ENCODE measurements at regions not wholly inside any gene's neighbourhood (a gene's known extent, or its start where the extent isn't known, plus 50 kb on each side); places are given as distances from the start of the nearest gene placed in this dataset.

DNA sequence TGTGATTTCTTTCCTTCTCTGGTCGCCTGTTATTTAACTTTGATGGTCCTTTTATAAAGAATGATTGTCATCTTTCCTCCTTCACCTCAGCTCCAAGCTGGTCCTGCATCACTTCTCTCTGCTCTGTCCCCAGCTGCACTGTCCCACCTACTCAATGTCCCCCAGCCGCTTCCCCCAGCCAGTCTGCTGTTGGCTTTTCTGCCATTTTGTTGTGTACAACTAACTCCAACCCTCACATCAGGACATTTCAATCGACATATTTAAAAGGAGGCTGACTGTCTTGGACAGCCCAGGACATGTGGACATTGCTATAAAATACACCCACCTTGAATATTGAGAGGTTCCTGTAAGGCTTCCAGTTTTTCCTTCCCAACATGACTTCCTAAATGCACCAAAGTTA is 193.8 kb upstream of the RGMA start:
- no peak for DNase-seq (ENCODE audit: low spot score)

DNA sequence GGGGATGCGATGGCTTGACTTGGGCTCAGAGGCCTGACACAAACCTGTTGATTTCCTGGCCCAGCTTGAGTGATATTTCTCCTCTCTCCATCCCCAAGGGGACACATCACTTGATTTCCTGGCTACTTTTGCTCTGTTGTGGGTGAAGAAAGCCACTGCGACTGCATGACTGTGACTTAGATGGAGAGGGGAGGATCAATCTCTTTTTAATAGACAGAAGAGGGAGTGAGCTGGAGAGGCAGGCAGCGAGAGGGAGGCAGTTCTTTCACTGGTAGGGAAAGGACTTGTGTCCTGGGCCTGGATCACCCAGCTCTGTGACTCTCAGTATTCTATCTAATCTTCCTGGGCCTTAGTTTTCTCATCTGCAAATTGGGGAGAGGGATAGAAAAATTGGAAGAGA is 189.8 kb upstream of the RGMA start:
- DNase-seq (ENCODE audit: low spot score) = no peak

DNA sequence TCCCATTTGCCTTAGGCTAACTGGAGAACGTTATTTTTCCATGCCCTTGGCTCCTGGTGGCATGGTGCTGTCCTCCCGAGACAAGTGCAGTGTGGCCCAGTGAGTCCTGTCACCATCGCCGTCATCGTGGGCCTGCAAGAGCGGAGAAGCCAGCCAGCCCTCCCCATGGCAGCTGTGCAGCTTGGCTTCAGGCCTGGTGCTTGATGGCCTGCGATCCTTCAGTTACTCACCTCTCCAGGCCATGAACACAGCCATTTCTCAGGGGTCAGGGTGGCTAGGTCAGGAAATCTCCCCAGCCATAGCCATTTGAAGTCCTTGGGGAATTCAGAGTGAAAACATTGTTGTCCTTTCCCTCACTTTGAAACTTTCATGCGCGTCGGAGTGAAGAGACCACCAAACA is 189.0 kb upstream of the RGMA start:
- DNase-seq (ENCODE audit: low spot score) = no peak

DNA sequence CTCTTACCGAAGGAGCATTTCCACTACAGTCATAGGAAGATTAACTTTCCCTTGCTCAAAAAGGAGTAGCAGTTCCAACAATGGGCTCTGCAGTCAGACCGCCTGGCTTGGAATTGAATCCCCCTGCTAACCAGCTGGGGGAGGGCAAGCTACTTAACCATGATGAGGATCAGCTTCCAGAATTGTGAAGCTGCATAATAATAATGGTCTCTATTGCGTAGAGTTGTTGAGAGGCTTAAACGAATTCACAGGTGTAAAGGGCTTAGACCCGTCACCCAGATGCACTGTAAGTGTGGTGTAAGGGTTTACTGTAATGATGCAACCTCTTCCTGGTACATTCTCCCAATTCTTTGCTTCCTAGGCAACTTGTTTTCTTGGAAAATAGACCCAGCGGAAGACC is 185.2 kb upstream of the RGMA start:
- no peak for DNase-seq (ENCODE audit: low spot score)

DNA sequence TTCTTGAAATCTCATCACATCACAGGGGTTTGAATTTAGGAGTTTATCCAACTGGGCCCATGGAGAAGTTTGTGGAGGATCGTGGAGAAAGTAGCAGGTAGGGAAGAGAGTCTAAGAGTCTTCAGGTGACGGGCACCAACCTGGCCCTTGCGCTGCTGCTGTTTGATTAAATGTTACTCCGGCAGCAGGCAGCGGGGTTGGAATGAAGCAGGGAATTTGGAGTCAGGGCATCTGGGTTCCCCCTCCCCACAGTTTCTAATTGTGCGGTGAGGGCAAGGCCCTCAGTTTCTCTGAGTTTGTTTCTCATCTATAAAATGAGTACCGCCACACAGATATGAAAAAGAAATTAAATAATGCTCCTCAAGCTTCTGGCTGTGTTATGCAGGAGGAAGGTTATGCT is 182.9 kb upstream of the RGMA start:
- DNase-seq (ENCODE audit: low spot score) = no peak

DNA sequence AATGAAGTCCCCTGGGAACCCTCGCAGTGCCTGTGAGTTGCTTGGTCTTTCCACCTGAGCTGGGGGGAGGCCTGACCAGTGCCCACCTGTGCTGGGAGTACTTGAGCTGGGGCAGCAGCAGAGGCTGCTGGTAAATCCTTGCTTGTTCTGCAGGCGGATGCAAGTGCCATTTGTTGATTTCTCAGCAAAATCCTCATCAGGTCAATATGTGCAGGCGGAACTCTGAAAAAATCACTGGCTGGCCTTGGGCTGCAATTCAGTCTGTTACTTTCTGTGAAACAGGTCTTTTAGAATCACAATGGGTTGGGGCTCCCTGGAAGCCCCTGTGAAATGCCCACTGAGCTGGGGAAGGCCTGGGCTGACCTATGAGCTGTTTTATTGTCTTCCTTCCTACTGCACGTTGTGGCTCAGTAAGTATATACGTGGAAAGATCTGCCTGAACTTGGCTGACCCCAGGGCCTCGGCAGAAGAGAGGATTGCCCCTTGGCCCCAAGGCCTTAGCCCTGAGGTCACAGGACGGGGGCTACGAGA is 182.0 kb upstream of the RGMA start:
- DNase-seq (ENCODE audit: low spot score) = no peak

DNA sequence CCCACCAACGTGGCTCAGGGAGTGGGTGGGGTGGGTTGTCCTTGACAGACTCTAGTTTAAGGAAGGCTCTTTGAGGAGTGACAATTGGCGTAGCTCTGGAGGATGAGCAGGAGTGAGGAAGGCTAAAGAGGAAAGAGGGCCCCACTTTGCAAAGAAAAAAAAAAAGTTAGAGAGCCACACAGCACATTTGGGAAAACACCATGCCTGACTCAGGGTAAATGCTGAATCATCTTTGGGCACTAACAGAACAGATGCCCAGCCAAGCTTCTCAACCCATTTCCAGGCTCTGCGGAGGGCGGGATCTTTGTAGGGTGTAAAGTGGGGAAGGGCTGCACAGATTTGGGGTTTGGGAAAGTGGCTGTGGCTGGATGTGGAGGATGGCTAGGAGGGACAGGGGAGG is 179.1 kb upstream of the RGMA start:
- DNase-seq (ENCODE audit: low spot score) = no peak

DNA sequence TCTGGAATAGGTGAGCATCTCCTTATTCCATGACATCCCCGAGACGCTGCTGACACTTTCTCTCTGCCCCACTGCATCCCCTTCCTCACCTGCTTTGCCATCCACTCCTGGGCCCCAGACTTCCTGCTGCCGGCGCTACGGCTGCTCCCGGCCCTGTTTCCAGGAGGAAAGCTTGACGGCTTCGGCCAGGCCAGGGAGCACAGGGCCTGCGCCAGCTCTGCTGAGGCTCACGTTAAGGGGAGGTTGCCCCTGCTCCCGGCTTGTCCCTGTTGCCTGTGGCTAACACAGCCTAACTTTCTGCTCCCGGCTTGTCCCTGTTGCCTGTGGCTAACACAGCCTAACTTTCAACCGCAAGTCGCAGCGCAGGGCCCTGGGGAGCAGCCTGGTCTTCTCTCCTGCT is 177.3 kb upstream of the RGMA start:
- DNase-seq (ENCODE audit: low spot score) = no peak

DNA sequence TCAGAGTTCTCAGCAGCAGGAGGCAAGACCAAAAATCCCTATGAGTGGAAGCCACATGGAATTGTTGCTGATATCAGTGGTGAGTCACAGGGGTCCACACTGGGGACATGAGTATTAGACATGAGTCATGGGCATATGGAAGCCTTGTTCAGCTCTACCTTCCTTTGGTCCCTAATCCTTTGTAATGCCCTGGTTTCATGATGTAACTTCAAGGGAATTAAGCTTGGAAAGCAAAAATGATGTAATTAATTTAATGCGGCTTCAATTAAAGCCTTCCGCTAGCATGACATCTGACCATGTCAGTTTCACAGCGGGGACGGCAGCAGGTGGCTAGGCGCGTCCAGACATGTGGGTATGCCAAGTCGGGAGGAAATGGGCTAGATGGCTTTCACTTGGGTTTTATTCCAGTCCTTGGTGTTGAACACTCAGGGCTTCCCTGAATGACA is 176.1 kb upstream of the RGMA start:
- DNase-seq (ENCODE audit: low spot score) = no peak

DNA sequence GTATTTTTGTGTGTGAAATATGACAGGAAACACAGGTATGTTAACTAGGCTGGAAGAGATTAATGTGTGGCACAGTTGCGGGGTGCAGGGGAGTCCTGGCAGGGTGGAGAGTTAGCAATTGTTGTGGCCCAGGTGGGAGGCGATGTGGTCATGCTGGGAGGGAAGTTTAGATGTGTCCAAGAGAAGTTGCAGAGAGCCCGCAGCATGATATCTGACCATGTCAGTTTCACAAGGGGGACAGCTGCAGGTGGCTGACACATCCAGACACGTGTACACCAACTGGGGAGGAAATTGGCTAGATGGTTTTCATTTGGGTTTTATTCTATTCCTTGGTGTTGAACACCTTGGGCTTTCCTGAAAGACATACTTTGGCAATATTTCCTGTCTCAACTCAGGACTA is 172.8 kb upstream of the RGMA start:
- no peak for DNase-seq (ENCODE audit: low spot score)

DNA sequence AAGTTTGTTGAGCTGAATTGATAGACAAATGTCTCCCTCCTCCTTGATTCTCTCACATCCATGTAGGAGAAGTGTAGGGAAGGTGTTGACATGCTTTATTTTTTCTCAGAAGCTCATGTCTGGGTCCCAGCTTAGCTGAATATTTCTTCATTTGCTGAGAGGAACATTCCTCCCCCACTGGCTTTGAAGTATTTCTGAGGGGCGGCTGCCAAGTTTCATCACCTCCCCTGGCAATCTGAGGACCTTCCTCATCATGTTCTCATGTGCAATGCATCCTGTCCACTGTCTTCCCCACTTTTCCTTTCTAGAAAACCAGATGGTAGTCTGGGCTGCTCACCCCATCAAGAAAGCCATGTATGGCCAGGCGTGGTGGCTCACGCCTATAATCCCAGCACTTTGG is 168.9 kb upstream of the RGMA start:
- DNase-seq (ENCODE audit: low spot score) = no peak

DNA sequence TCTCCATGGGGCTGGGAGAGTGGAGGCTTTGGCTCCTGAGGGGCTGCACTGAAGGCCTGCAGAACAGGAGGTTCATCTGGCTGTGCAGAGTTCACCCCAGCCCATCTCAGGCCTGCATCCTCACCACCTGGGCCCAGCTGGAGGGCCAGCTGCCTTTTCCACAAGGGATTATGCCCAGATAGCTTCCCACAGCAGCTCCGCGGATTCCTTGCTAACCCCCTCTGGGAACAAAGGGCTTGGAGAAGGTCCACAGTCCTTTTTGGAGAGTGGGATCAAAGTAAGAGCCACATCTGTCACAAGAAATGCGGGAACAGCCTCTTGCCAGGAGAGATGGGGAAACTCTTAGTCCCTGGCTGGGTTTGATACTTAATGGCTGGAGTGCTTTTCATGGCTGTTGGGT is 164.7 kb upstream of the RGMA start:
- DNase-seq (ENCODE audit: low spot score) = no peak

DNA sequence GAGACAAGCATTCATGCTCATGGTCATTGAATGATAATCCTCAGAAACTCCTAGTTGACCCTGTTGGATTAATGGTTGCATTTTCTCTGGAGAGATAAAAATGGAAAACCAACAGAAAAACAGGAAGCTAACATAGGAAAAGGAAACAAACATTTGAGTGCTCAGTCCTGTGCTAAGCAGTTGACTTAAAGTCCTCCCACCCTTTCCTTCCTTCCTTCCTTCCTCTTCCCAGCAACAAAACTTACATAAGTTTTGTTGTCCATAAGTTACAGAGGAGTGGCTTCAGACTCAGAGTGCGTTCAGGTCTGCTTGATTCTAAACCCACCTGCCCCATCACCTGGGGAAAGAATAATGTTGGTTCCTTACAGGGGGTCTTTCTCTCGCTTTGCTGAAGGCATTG is 163.8 kb upstream of the RGMA start:
- no peak for DNase-seq (ENCODE audit: low spot score)

DNA sequence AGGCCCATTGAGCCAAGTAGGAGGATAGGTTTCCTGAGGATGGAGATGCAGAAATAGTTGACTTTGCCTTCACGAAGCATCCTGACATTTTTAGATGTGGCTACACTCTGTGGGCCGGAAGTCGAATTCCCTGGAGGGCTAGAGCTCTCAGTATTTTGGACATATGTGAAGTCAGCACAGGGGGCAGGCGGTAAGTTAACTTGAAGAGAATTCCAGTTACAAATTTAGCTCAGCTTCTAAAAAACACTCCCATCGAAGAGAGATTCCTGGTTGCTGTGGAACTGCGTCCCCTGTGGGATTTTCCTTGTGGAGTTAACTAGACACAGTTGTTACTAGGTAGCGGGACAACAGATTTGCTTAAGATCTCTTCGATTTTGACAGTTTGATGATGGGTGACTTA is 161.9 kb upstream of the RGMA start:
- DNase-seq (ENCODE audit: low spot score) = no peak

DNA sequence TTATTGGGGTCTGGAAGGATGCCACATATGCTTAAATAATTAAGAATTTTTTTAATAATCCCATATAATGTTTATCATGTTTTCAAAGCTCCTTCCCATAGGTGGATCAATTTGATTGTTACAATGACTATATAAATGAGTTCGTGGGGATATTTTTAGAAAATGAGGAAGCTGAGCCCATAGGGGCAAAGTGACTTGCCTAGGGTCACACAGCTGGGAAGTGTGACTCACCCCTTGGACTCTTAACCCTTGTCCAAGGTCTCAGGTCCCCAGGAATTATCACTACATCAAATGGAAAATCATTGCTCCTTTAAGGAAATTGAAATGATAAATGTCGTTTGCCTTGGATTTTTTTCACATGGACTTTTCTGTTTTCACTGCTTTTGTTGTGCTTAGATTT is 161.2 kb upstream of the RGMA start:
- DNase-seq (ENCODE audit: low spot score) = no peak

DNA sequence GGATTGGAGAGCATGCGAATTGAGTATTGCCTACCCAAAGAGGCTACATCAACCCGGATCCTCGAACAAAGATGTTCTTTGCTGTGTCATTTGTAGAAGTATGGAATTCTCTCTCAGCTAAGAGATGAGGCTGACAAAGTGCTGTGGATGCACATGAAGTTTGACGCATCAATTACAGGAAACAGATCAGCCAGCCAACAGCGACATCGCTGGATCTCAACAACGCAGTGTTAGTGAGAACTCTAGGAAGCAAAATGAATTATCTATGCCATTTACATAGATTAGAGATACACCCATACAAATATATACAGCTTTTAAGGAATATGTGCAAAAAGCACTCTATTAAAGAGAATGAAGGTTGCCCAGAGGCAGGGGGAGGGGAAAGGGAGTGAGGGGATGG is 160.6 kb upstream of the RGMA start:
- DNase-seq (ENCODE audit: low spot score) = no peak

DNA sequence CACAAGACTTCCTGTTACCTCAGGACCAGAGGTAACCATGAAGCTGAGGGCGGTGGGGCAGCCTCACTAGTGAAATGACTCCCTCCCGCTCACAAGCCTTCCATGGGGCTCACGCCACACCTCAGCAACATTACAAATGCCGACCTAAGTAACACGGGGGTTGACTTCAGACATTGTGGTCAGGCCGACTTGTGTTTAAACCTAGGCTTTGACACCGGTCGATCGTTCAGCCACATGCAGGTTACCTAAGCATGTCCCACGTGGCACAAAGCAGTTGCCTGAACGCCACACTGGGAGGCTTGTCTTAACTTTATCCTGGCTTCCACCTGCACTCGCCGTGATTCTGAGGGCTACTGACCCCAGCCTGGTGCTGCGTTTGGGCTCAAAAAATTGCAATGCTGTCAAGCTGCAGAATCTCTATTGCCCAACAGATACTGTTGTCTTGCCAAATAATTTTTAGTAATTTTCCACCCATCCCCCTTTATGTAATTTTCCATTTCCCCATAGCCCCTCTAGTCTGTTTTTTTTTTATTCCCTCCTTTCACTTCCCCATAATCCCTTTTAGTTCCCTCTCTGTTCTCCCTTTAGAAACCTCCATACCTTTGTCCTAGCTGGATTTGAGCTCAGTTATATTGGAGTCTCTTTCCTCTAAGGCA is 158.6 kb upstream of the RGMA start:
- no peak for DNase-seq (ENCODE audit: low spot score)

DNA sequence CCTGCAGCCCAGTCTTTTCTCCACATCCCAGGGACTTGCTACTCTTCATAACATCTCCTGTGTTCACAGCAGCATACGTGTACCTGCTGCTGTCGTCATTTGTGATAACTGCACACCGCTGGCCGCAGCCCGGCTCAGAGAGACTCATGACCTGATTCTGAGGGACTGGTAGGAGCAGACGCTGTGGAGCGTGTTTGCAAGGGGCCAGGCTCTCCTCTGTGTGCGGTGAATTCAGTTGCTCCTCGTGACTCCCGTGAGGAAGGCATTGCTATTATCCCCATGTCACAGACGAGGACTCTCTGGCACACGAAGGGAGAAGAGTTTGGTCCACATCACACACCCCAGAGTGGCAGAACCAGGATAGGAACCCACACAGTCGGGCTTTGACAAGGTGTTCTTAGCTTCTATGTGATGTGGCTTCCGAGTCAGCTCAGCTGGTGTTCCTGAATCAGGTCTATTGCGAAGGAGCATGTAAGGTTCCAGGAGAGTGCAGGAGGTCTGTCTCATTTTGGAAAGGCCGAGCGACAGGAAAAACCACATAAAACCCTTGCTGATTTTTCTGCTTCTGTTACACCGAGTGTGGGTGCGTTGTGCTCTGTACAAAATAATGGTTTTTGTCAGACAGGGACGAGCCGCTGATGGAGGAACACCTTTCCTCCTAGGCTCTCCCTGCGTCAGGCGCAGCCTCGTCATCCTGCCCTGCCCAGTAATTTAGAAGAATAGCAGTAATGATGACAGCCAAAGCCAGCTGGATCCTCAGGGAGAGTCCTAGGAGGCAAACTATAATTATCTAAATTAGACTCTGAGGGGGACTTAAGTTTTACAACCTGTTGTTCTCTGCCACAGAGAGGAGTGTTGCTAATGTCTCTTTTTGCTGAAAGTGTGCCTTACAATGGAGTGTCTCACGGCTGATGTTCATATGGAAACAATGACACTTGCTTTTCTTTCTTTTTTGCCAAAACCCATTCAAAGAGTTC is 157.5 kb upstream of the RGMA start:
- DNase-seq (ENCODE audit: low spot score) = no peak

DNA sequence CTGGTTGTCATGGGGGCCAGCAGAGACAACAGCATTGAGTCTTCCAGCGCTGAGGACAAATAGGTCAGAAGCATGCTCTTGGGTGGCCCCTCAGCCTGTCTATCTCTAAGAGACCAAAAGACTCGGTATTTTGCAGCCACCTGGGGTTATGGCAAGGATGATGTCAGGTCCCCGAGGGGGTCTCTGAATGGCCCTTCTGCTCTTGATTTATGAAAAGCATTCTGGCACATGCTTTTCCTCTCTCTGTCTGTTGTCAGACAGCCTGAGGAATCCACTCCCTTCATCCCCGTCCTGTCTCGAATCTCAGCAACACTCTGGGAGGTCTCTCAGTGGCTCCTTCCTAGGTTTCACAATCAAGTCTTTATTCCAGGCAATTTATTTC is 156.6 kb upstream of the RGMA start:
- no peak for DNase-seq (ENCODE audit: low spot score)

DNA sequence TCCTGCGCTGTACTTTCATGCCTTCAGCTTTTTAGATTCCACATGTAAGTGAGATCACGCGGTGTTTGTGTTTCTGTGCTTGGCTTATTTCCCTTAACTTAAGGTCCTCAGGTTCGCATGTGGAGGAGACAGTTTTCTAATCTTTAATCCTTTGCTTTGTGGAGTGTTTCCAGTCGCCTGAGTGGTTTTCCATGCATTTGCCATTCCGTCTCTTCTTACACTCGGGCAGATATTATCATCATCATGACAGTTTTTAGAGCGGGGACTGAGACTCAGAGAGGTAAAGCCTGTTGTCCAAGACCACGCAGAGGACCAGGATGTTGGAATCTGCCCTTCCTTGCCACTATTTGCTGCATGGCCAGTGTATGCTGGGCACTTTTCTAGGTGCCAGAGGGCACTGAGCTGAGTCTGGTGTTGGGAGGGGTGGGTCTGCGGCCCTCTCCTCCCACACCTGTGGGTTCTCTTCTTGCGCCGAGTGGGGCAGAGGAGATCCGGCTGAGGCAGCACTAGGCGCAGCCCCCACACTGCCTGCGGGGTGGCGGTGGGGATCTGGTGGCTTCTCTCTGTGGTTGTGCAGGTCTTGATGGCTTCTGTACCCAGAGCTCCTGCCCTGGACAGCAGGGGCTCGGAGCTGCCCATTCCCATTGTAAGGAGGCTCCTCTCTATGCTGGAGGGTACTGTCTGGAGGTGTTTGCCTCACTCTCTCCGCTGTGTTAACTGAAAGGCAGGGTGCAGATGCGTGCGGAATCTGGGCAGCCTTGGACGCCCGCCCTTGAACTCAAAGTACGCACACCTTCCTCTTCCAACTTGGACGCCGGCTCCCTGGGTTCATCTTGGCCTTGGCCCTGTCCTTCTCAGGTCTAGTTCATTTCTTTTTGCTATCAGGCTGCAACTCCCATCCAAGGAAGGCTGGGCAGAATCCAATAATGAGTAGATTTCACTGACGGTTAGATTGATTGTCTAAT is 156.0 kb upstream of the RGMA start:
- no peak for DNase-seq (ENCODE audit: low spot score)

DNA sequence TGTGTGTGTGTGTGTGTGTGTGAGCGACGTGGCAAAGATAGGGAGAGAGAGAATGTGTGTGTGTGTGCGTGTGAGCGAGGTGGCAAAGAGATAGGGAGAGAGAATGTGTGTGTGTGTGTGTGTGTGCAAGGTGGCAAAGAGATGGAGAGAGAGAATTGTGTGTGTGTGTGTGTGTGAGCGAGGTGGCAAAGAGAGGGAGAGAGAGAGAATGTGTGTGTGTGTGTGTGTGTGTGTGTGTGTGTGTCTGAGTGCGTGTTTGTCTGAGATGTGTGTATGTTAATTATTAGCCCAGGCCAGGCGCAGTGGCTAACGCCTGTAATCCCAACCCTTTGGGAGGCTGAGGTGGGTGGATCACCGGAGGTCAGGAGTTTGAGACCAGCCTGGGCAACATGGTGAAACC is 154.6 kb upstream of the RGMA start:
- no peak for DNase-seq (ENCODE audit: low spot score)
